HAP-1 (cell line): ENCODE measurements at regions not wholly inside any gene's neighbourhood (a gene's known extent, or its start where the extent isn't known, plus 50 kb on each side); places are given as distances from the start of the nearest gene placed in this dataset.
A peak's percentile ranks its signal among the peaks of the same experiment; 100 is the strongest.

Experiments used
- DNase-seq, 2 experiments: peaks; one replicate each; pipeline ENCODE4 v3.0.0-alpha.2; 2016 to 2020; ENCODE audit warnings: low spot score in 2 of 2
- H3K27me3 ChIP-seq: fragments of 250-450 bp; sonication (Bioruptor Pico); 2 replicates; pipeline ENCODE4 v1.5.1; 2020; ENCODE audit warnings: low read depth, mild to moderate bottlenecking, moderate library complexity
- H3K36me3 ChIP-seq: fragments of 250-450 bp; sonication (Bioruptor Pico); replicated peaks from 2 replicates; pipeline ENCODE4 v1.5.1; 2020; ENCODE audit warnings: mild to moderate bottlenecking
- H3K4me1 ChIP-seq: fragments of 250-450 bp; sonication (Bioruptor Pico); 2 replicates; pipeline ENCODE4 v1.5.1; 2020; ENCODE audit warnings: mild to moderate bottlenecking
- H3K4me3 ChIP-seq: fragments of 250-450 bp; sonication (Bioruptor Pico); 2 replicates; pipeline ENCODE4 v1.5.1; 2020; ENCODE audit warnings: mild to moderate bottlenecking, moderate library complexity
- H3K9me3 ChIP-seq: fragments of 250-450 bp; sonication (Bioruptor Pico); 2 replicates; pipeline ENCODE4 v1.5.1; 2020; ENCODE audit warnings: mild to moderate bottlenecking, moderate library complexity
- in situ Hi-C: fragments of 300-500 bp; cut with MboI; formaldehyde crosslinking; loops from 3 replicates; pipeline ENCODE4 v1.14.3; 2020; ENCODE audit warnings: low sequenced_read_pairs, inconsistent platforms, mixed read lengths

GRCh38 chr18:46281185-46282176 is 177.3 kb downstream of the HAUS1 start:
- no peaks in the 10 kb centered on the region for H3K27me3 ChIP-seq
- no peak overlapping the region for H3K4me3 ChIP-seq
- in situ Hi-C loops = loop anchor here (10.0 kb wide), 1 partner anchor 203 kb away; no protein-coding TSS in a partner anchor
- no peaks in the 10 kb centered on the region for H3K9me3 ChIP-seq
- H3K4me1 ChIP-seq = no peaks in the 10 kb centered on the region
- DNase-seq = peak; percentile 81 to 85
- no peaks in the 10 kb centered on the region for H3K36me3 ChIP-seq

GRCh38 chr18:46282177-46282570 is 178.0 kb downstream of the HAUS1 start:
- H3K9me3 ChIP-seq = no peaks in the 10 kb centered on the region
- no peaks in the 10 kb centered on the region for H3K27me3 ChIP-seq
- H3K4me1 ChIP-seq = no peaks in the 10 kb centered on the region
- in situ Hi-C loops = loop anchor here (10.0 kb wide), 1 partner anchor 203 kb away; no protein-coding TSS in a partner anchor
- no peak for DNase-seq
- H3K36me3 ChIP-seq = no peaks in the 10 kb centered on the region
- H3K4me3 ChIP-seq = no peak overlapping the region

- Histone ChIP-seq H3K27me3 (no peaks in the 10 kb centered on the region), H3K9me3 (no peaks in the 10 kb centered on the region), H3K36me3 (no peaks in the 10 kb centered on the region), H3K4me3 (no peak overlapping the region), H3K4me1 (no peaks in the 10 kb centered on the region)
- no peak for DNase-seq
- in situ Hi-C loops = loop anchor here (10.0 kb wide), 1 partner anchor 202 kb away; no protein-coding TSS in a partner anchor
Measured at GRCh38 chr18:46282646-46283045, 178.5 kb downstream of the HAUS1 start.

GRCh38 chr18:46283268-46283667 is 179.1 kb downstream of the HAUS1 start:
- Histone ChIP-seq H3K9me3 (no peaks in the 10 kb centered on the region), H3K36me3 (no peaks in the 10 kb centered on the region), H3K4me3 (no peak overlapping the region), H3K27me3 (no peaks in the 10 kb centered on the region), H3K4me1 (no peaks in the 10 kb centered on the region)
- DNase-seq = no peak
- in situ Hi-C loops = loop anchor here (10.0 kb wide), 1 partner anchor 202 kb away; no protein-coding TSS in a partner anchor

GRCh38 chr18:46283895-46284295 is 179.7 kb downstream of the HAUS1 start:
- Histone ChIP-seq H3K36me3 (no peaks in the 10 kb centered on the region), H3K27me3 (no peaks in the 10 kb centered on the region), H3K4me1 (no peaks in the 10 kb centered on the region), H3K9me3 (no peaks in the 10 kb centered on the region), H3K4me3 (no peak overlapping the region)
- in situ Hi-C loops = loop anchor here (10.0 kb wide), 1 partner anchor 201 kb away; no protein-coding TSS in a partner anchor
- peak in 1 of 2 experiments; percentile 29 for DNase-seq

GRCh38 chr18:46289463-46289862 is 185.3 kb downstream of the HAUS1 start:
- no peaks in the 10 kb centered on the region for H3K4me1 ChIP-seq
- no peaks in the 10 kb centered on the region for H3K9me3 ChIP-seq
- no peak overlapping the region for H3K4me3 ChIP-seq
- no peaks in the 10 kb centered on the region for H3K36me3 ChIP-seq
- in situ Hi-C loops = loop anchor here (10.0 kb wide), 1 partner anchor 195 kb away; no protein-coding TSS in a partner anchor
- DNase-seq = no peak
- H3K27me3 ChIP-seq = no peaks in the 10 kb centered on the region

GRCh38 chr18:46289931-46290330 is 185.7 kb downstream of the HAUS1 start:
- no peak overlapping the region for H3K4me3 ChIP-seq
- no peaks in the 10 kb centered on the region for H3K4me1 ChIP-seq
- H3K27me3 ChIP-seq = no peaks in the 10 kb centered on the region
- no peaks in the 10 kb centered on the region for H3K36me3 ChIP-seq
- H3K9me3 ChIP-seq = no peaks in the 10 kb centered on the region
- no peak for DNase-seq
- in situ Hi-C loops = loop anchor here (10.0 kb wide), 1 partner anchor 195 kb away; no protein-coding TSS in a partner anchor

GRCh38 chr18:46290440-46291020 is 186.3 kb downstream of the HAUS1 start:
- H3K9me3 ChIP-seq = no peaks in the 10 kb centered on the region
- H3K27me3 ChIP-seq = no peaks in the 10 kb centered on the region
- no peaks in the 10 kb centered on the region for H3K36me3 ChIP-seq
- in situ Hi-C loops = no loop called here
- H3K4me3 ChIP-seq = no peak overlapping the region
- H3K4me1 ChIP-seq = no peaks in the 10 kb centered on the region
- DNase-seq = no peak

GRCh38 chr18:46291149-46291548 is 187.0 kb downstream of the HAUS1 start:
- no peak overlapping the region for H3K4me3 ChIP-seq
- no peaks in the 10 kb centered on the region for H3K27me3 ChIP-seq
- in situ Hi-C loops = no loop called here
- no peaks in the 10 kb centered on the region for H3K4me1 ChIP-seq
- H3K9me3 ChIP-seq = no peaks in the 10 kb centered on the region
- H3K36me3 ChIP-seq = no peaks in the 10 kb centered on the region
- DNase-seq = no peak

- DNase-seq = no peak
- no peaks in the 10 kb centered on the region for H3K36me3 ChIP-seq
- H3K4me3 ChIP-seq = no peak overlapping the region
- H3K9me3 ChIP-seq = no peaks in the 10 kb centered on the region
- in situ Hi-C loops = no loop called here
- no peaks in the 10 kb centered on the region for H3K27me3 ChIP-seq
- H3K4me1 ChIP-seq = no peaks in the 10 kb centered on the region
Measured at GRCh38 chr18:46293742-46294181, 189.6 kb downstream of the HAUS1 start.

GRCh38 chr18:46294318-46294717 is 190.1 kb downstream of the HAUS1 start:
- DNase-seq = no peak
- Histone ChIP-seq H3K9me3 (no peaks in the 10 kb centered on the region), H3K36me3 (no peaks in the 10 kb centered on the region), H3K27me3 (no peaks in the 10 kb centered on the region), H3K4me3 (no peak overlapping the region), H3K4me1 (no peaks in the 10 kb centered on the region)
- in situ Hi-C loops = no loop called here

GRCh38 chr18:46294751-46295150 is 190.6 kb downstream of the HAUS1 start:
- no peaks in the 10 kb centered on the region for H3K36me3 ChIP-seq
- no peaks in the 10 kb centered on the region for H3K9me3 ChIP-seq
- no peaks in the 10 kb centered on the region for H3K27me3 ChIP-seq
- in situ Hi-C loops = no loop called here
- H3K4me1 ChIP-seq = no peaks in the 10 kb centered on the region
- no peak overlapping the region for H3K4me3 ChIP-seq
- no peak for DNase-seq

GRCh38 chr18:46295416-46295815 is 191.2 kb downstream of the HAUS1 start:
- Histone ChIP-seq H3K9me3 (no peaks in the 10 kb centered on the region), H3K36me3 (no peaks in the 10 kb centered on the region), H3K4me1 (no peaks in the 10 kb centered on the region), H3K27me3 (no peaks in the 10 kb centered on the region), H3K4me3 (no peak overlapping the region)
- DNase-seq = no peak
- in situ Hi-C loops = no loop called here

- no peak for DNase-seq
Measured at GRCh38 chr18:46296656-46297055, 192.5 kb downstream of the HAUS1 start.

More at GRCh38 chr18:46296656-46297055, 192.5 kb downstream of the HAUS1 start:
- Histone ChIP-seq H3K27me3 (peaks cover 3% of the 10 kb centered on the region), H3K36me3 (no peaks in the 10 kb centered on the region), H3K4me1 (no peaks in the 10 kb centered on the region), H3K9me3 (no peaks in the 10 kb centered on the region), H3K4me3 (no peak overlapping the region)
- in situ Hi-C loops = no loop called here
